ENCODE measurements at regions not wholly inside any gene's neighbourhood (a gene's known extent, or its start where the extent isn't known, plus 50 kb on each side); places are given as distances from the start of the nearest gene placed in this dataset.

GRCh38 chr14:48584031-48584430 lies 908.6 kb upstream of the MDGA2 start:
- H3K4me3 Mint-ChIP-seq: no peak overlapping the region
- no peak overlapping the region for H3K18ac ChIP-seq (ENCODE audit: insufficient read length, low read depth, low read length)
- H3K79me1 ChIP-seq (ENCODE audit: insufficient read depth, low read depth, low read length, poor library complexity, severe bottlenecking): no peaks in the 10 kb centered on the region
- H3K23me2 ChIP-seq (ENCODE audit: insufficient read length, low read depth, low read length, poor library complexity, severe bottlenecking): no peaks in the 10 kb centered on the region
- no peaks in the 10 kb centered on the region for H3K79me2 ChIP-seq (ENCODE audit: insufficient read depth, low read length)
- H3K9ac ChIP-seq (ENCODE audit: extremely low read depth, insufficient read length, low read length): no peak overlapping the region
- H2BK5ac ChIP-seq (ENCODE audit: insufficient read length, low read length): no peak overlapping the region
- no peak overlapping the region for H4K91ac ChIP-seq (ENCODE audit: insufficient read length, low read depth, low read length)
- H3K27me3 ChIP-seq (ENCODE audit: insufficient read depth, low read length): no peaks in the 10 kb centered on the region
- no peaks in the 10 kb centered on the region for H3K4me1 ChIP-seq (ENCODE audit: insufficient read depth, low read length)
- no peak overlapping the region for H2BK15ac ChIP-seq (ENCODE audit: low read depth, low read length)
- H2AK5ac ChIP-seq (ENCODE audit: insufficient read length, low read length): no peak overlapping the region
- H3T11ph ChIP-seq (ENCODE audit: low read length): no peak overlapping the region
- no CpG with 5 or more reads among the region's 2 CpGs for WGBS (ENCODE audit: extremely low coverage, insufficient read length, low lambda C conversion rate)
- no peaks in the 10 kb centered on the region; a peak in 1 of 5 replicates for H3K9me3 Mint-ChIP-seq
- peaks cover 4% of the 10 kb centered on the region for H3K27me3 Mint-ChIP-seq (ENCODE audit: low read depth)
- H2BK20ac ChIP-seq (ENCODE audit: low read depth, low read length, poor library complexity, severe bottlenecking): no peak overlapping the region
- no peak overlapping the region for H3K14ac ChIP-seq (ENCODE audit: insufficient read depth, low read length)
- no peak overlapping the region for H3K27ac ChIP-seq (ENCODE audit: insufficient read length, low read depth, low read length)
- no peaks in the 10 kb centered on the region for H4K20me1 ChIP-seq (ENCODE audit: control insufficient read depth, insufficient read depth, insufficient read length)
- no peak overlapping the region for H3K4ac ChIP-seq (ENCODE audit: low read depth, low read length)
- H2AFZ ChIP-seq (ENCODE audit: low read length): no peak overlapping the region
- peaks cover 12 to 26% of the 10 kb centered on the region in 2 experiments for H3K4me1 Mint-ChIP-seq
- no peak overlapping the region for H4K8ac ChIP-seq (replicated peaks; ENCODE audit: insufficient read length, low read depth, low read length)
- H3K36me3 Mint-ChIP-seq (ENCODE audit: insufficient read depth in 1 of 3, low read depth in 3 of 3): no peaks in the 10 kb centered on the region
- DNase-seq: no peak
- no peak overlapping the region for H3K27ac Mint-ChIP-seq
- no peak overlapping the region for H2BK120ac ChIP-seq (ENCODE audit: low read depth, low read length, poor library complexity, severe bottlenecking)
- H2BK12ac ChIP-seq (ENCODE audit: insufficient read length, low read depth, low read length): no peak overlapping the region
- H3K9me3 ChIP-seq (ENCODE audit: control insufficient read depth, low read depth, low read length): no peaks in the 10 kb centered on the region
- no peak overlapping the region for H3K56ac ChIP-seq (ENCODE audit: insufficient read length, low read depth, low read length)
- H3K4me2 ChIP-seq (ENCODE audit: insufficient read depth, insufficient read length, low read length): no peak overlapping the region
- no peak overlapping the region for H3K23ac ChIP-seq (ENCODE audit: insufficient read length, low read depth, low read length)
- no peak overlapping the region for H4K5ac ChIP-seq (ENCODE audit: insufficient read length, low read depth, low read length)
- TF ChIP-seq CTCF (conservative IDR thresholded peaks at IDR 0.05): no peak

Data from H9 (cell line).